Panc1 (cell line): ENCODE measurements at regions not wholly inside any gene's neighbourhood (a gene's known extent, or its start where the extent isn't known, plus 50 kb on each side); places are given as distances from the start of the nearest gene placed in this dataset.

Experiments used
- CTCF ChIP-seq: fragments of 450-650 bp; IDR thresholded peaks from 2 replicates; pipeline ENCODE4 v1.5.1; 2017; ENCODE audit warnings: mild to moderate bottlenecking
- POLR2AphosphoS5 ChIP-seq: IDR thresholded peaks from 2 replicates; pipeline ENCODE4 v1.6.1; 2012; ENCODE audit warnings: mild to moderate bottlenecking, low read depth, low read length, moderate library complexity
- REST ChIP-seq, 2 experiments: IDR thresholded peaks; 2 replicates each; pipeline ENCODE4 v1.6.1; 2011 to 2012; ENCODE audit warnings: low read depth in 2 of 2, control low read depth in 1 of 2, low read length in 1 of 2, mild to moderate bottlenecking in 1 of 2, moderate library complexity in 1 of 2; ENCODE audit not compliant: insufficient read depth in 1 of 2
- TCF7L2 ChIP-seq: IDR thresholded peaks from 2 replicates; pipeline ENCODE4 v1.6.1; 2011; ENCODE audit warnings: mild to moderate bottlenecking, low read depth, low read length, inconsistent platforms

GRCh38 chr5:121251954-121252353 lies 599.7 kb upstream of the FTMT start:
- TF ChIP-seq TCF7L2 (no peak), CTCF (no peak), REST (IDR thresholded peaks at IDR 0.05; ENCODE audit: insufficient read depth in 1 of 2, low read depth in 2 of 2, low read length in 1 of 2) (no peak), POLR2AphosphoS5 (no peak)
